ENCODE measurements at regions not wholly inside any gene's neighbourhood (a gene's known extent, or its start where the extent isn't known, plus 50 kb on each side); places are given as distances from the start of the nearest gene placed in this dataset.

DNA sequence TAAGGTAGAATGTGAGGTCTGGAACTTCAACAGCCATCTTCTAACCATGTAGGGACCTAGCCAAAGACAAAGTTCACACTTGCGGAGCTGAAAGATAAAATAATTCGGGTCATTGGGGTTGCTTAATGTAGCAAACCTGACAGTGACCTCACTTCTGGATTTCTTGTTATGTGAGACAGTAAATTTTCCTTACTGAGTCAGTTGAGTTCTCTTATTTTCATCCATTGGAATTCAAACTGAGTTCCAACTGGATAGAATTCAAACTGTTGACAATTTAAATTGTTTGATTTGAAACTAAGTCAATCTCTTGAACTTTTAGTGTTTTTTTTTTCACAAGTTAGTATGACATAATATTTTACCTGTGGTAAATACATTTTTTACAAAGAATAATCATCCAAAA lies 406.5 kb downstream of the ADAMTS20 start:
- TF ChIP-seq, protein P1, sequence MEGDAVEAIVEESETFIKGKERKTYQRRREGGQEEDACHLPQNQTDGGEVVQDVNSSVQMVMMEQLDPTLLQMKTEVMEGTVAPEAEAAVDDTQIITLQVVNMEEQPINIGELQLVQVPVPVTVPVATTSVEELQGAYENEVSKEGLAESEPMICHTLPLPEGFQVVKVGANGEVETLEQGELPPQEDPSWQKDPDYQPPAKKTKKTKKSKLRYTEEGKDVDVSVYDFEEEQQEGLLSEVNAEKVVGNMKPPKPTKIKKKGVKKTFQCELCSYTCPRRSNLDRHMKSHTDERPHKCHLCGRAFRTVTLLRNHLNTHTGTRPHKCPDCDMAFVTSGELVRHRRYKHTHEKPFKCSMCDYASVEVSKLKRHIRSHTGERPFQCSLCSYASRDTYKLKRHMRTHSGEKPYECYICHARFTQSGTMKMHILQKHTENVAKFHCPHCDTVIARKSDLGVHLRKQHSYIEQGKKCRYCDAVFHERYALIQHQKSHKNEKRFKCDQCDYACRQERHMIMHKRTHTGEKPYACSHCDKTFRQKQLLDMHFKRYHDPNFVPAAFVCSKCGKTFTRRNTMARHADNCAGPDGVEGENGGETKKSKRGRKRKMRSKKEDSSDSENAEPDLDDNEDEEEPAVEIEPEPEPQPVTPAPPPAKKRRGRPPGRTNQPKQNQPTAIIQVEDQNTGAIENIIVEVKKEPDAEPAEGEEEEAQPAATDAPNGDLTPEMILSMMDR (IDR thresholded peaks at IDR 0.05; ENCODE audit: poor library complexity, severe bottlenecking) = no peak
- TF ChIP-seq, protein P2, sequence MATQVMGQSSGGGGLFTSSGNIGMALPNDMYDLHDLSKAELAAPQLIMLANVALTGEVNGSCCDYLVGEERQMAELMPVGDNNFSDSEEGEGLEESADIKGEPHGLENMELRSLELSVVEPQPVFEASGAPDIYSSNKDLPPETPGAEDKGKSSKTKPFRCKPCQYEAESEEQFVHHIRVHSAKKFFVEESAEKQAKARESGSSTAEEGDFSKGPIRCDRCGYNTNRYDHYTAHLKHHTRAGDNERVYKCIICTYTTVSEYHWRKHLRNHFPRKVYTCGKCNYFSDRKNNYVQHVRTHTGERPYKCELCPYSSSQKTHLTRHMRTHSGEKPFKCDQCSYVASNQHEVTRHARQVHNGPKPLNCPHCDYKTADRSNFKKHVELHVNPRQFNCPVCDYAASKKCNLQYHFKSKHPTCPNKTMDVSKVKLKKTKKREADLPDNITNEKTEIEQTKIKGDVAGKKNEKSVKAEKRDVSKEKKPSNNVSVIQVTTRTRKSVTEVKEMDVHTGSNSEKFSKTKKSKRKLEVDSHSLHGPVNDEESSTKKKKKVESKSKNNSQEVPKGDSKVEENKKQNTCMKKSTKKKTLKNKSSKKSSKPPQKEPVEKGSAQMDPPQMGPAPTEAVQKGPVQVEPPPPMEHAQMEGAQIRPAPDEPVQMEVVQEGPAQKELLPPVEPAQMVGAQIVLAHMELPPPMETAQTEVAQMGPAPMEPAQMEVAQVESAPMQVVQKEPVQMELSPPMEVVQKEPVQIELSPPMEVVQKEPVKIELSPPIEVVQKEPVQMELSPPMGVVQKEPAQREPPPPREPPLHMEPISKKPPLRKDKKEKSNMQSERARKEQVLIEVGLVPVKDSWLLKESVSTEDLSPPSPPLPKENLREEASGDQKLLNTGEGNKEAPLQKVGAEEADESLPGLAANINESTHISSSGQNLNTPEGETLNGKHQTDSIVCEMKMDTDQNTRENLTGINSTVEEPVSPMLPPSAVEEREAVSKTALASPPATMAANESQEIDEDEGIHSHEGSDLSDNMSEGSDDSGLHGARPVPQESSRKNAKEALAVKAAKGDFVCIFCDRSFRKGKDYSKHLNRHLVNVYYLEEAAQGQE (IDR thresholded peaks at IDR 0.05; ENCODE audit: borderline replicate concordance) = no peak
- no peak for TF ChIP-seq EP300 (conservative IDR thresholded peaks at IDR 0.05; ENCODE audit: poor library complexity, severe bottlenecking)
- no peak for TF ChIP-seq MXI1 (conservative IDR thresholded peaks at IDR 0.05; ENCODE audit: poor library complexity, severe bottlenecking)
- TF ChIP-seq TAF1 (IDR thresholded peaks at IDR 0.05; ENCODE audit: low read depth) = no peak
- no peak for TF ChIP-seq POLR2AphosphoS5 (IDR thresholded peaks at IDR 0.05)
